Keratinocyte (primary cell): ENCODE measurements at regions not wholly inside any gene's neighbourhood (a gene's known extent, or its start where the extent isn't known, plus 50 kb on each side); places are given as distances from the start of the nearest gene placed in this dataset.

Source experiments
- CTCF ChIP-seq, 3 experiments: IDR thresholded peaks in 1 of 3; conservative IDR thresholded peaks in 1 of 3; optimal IDR thresholded peaks in 1 of 3; 2 replicates in 2 of 3; 3 replicates in 1 of 3; pipeline versions ENCODE3 to v1.5.1; 2011; ENCODE audit warnings: low read length in 3 of 3, mild to moderate bottlenecking in 3 of 3, moderate library complexity in 2 of 3, control low read depth in 1 of 3, inconsistent platforms in 1 of 3; ENCODE audit not compliant: insufficient read depth in 2 of 3; ENCODE audit errors: extremely low read depth in 1 of 3
- EZH2 ChIP-seq: IDR thresholded peaks from one replicate; pipeline ENCODE4 v1.6.1; 2012; ENCODE audit warnings: inconsistent platforms, mild to moderate bottlenecking, low read length, moderate library complexity

- TF ChIP-seq CTCF (optimal IDR thresholded peaks at IDR 0.05 in 1 of 3, IDR thresholded peaks at IDR 0.05 in 1 of 3, conservative IDR thresholded peaks at IDR 0.05 in 1 of 3; ENCODE audit: extremely low read depth in 1 of 3, insufficient read depth in 2 of 3, low read length in 3 of 3) (no peak), EZH2 (no peak)
These were observed 265.3 kb downstream of the CYP26B1 start for GRCh38 chr2:71882236-71882946.
